ENCODE measurements at regions not wholly inside any gene's neighbourhood (a gene's known extent, or its start where the extent isn't known, plus 50 kb on each side); places are given as distances from the start of the nearest gene placed in this dataset.
"Not testable (repeated sequence)": the region's sequence is repeated elsewhere in the genome, so short reads cannot be mapped to it uniquely, and the experiment has no call there.

DNA sequence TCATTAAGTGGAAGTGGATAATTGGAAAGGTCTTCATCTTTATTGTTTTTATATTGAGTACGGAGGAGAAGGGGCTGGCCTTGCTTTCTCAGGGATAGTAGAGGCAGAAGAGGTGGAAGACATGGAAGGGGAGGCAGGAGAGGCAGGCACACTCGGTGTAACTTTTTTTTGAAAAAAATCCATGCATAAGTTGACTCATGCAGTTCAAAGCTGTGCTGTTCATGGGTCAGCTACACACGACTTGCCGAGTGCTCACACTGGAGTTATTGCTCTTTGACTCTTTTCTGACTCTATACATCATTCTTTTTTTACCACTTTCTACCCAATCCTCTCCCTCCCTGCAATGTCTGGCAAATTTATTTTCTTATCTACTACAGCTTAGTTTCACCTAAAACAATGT is 158.3 kb upstream of the AADAT start:
- no peak for DNase-seq

DNA sequence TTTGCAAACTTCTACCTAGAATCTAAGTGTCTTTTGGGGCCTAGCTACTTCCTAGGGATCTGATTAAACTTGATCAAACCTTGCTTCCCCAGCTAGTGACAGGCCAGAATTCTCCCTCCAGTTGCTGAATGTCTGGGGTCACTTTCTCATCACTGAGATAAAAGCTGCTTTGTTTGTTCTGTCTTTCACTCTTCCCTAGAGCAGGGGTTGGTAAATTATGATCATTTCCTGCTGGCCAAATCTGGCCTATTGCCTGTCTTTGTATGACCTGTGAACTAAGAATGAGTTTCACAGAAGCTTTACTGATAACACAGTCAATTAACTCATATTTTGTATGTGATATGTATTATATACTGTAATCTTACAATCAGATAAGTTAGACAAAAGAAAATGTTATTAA is 157.8 kb upstream of the AADAT start:
- DNase-seq = no peak

DNA sequence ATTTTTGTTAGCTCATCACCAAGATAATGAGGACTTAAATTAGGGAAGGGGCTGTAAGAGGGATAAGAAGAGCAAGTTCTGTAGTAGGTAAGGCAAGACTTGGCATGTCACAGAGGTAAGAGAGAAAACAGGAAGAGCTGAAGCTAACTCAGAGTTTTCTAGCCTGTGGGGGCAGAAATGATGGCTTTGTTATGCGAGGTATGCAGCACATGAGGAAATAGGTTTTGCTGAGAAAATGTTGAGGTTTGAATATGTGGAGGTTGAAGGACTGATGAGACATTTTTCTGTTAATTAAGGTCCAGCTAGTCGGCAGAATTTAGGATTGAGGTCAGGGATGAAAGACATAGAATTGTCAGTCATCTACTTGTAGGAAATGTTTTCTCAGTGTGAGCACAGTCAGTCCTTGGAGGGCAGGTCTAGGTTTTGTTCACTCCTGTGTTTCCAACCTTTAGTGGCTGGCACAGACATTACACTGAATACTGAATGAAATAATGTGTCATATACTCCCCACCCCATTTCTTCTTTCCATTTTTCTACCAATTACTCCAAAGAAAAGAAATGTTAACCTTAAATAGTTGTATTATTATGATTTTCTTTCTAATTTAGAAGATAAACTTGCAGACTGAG is 154.0 kb upstream of the AADAT start:
- no peak for DNase-seq

DNA sequence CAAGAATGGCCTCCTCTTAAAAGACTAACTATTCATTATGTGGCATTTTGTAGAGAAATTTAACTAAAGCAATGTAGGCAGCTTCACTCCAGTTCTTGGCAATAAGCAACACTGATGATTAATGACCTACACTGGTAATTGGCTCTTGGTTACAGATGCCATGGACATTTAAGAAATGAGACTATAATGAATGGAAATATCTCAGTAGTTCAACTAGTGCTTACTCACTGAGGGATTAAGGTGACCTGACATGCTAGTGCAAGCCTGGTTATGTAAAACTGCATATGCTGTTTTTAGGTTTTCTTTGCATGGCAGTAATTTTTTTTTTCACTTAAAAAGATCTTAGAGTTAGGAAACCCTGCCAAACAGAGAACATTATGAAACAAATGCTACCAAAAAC is 152.7 kb upstream of the AADAT start:
- no peak for DNase-seq

DNA sequence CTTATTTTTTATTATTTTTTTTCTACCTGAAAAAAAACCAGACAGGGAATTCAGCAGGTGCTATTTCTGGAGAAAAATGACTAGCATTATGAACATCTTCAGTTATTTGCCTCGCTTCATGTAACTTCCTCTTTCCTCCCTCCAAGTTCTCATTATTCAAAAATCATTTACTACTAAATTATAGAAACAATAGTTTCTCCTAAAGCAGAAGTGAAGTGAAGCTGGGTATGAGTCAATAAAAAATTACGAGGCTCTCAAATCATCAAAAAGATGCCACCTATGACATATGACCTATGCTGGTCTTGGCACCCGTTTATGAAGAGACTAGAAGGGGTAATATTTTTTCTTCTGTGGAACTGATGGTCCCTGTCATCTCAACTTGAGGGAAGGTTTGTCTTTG is 145.0 kb upstream of the AADAT start:
- DNase-seq = no peak

DNA sequence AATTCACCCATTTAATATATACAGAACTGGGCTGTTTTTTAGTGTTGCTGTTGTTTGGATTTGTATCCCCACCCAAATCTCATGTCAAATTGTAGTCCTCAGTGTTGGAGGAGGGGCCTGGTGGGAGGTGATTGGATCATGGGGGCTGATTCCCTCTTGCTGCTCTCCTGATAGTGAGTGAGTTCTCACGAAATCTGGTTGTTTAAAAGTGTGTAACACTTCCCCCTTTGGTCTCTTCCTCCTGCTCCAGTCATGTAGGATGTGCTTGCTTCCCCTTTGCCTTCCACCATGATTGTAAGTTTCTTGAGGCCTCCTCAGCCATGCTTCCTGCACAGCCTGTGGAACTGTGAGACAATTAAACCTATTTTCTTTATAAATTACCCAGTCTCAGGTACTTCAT is 141.6 kb upstream of the AADAT start:
- DNase-seq = no peak

- no peak for DNase-seq
Measured at GRCh38 chr4:170230242-170230641, 140.5 kb upstream of the AADAT start.

- no peak for DNase-seq
Measured at GRCh38 chr4:170229006-170229405, 139.2 kb upstream of the AADAT start.

GRCh38 chr4:170227928-170228327 is 138.2 kb upstream of the AADAT start:
- no peak for DNase-seq

GRCh38 chr4:170226288-170226687 is 136.5 kb upstream of the AADAT start:
- DNase-seq = no peak

- DNase-seq = no peak
Measured at GRCh38 chr4:170214731-170215130, 125.0 kb upstream of the AADAT start.

DNA sequence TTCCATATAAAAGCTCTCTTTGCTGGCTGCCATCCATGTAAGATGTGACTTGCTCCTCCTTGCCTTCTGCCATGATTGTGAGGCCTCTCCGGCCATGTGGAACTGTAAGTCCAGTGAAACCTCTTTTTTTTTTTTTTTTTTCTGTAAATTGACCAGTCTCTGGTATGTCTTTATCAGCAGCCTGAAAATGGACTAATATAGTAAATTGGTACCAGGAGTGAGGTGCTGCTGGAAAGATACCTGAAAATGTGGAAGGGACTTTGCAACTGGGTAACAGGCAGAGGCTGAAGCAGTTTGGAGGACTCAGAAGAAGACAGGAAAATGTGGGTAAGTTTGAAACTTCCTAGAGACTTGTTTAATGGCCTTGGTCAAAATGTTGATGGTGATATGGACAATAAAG is 124.3 kb upstream of the AADAT start:
- DNase-seq = no peak

DNA sequence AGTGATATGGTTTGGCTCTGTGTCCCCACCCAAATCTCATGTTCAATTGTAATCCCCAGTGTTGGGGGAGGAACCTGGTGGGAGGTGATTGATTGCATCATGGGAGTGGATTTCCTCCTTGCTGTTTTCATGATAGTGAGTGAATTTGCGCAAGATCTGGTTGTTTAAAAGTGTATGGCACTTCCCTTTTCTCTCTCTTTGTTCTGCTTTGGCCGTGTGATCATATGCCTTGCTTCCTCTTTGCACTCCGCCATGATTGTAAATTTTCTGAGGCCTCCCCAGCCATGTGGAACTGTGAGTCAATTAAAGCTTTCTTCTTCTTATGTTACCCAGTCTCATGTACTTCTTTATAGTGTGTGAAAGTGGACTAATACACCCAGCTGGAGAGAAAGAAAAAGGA is 113.0 kb upstream of the AADAT start:
- no peak for DNase-seq

- DNase-seq = no peak
Measured at GRCh38 chr4:170198747-170199146, 109.0 kb upstream of the AADAT start.

DNA sequence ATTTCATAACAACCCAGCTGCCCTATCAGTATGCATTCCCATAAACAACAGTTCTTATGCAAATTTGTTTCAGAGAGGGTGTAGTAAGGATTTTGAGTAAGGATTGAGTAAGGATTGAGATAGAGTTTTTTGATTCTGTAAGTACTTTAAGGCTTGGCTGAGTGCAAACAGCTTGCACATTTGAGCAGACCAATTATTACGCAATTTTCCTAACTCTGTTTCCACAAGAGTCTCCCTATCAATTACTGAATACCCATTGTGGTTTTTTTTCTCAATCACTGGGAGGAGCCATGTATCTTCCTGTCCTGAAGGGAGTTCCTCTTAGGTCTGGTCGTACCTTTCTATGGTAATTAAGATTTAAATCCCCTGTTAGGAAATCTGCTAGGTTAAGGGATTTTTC is 105.0 kb upstream of the AADAT start:
- not testable (repeated sequence) for DNase-seq

GRCh38 chr4:170193496-170193895 is 103.7 kb upstream of the AADAT start:
- no peak for DNase-seq

DNA sequence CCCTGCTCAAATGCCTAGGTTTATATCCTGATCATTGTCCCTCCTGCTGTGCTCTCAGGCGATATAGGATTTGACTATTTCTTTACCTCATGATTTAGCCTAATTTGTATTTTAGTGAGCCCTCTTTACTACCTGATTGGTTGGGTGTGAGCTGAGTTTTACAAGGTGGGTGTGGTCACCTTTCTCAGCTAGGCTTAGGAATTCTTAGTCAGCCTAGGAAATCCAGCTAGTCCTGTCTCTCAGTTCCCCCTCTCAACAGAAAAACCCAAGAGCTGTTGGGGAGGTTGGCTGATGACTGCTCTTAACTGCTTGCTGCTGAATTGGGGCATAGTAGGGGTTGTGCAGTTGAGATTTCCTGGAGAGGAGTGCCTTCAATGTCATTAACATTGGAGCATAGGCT is 100.5 kb upstream of the AADAT start:
- no peak for DNase-seq

- no peak for DNase-seq
Measured at GRCh38 chr4:170170861-170171260, 81.1 kb upstream of the AADAT start.

DNA sequence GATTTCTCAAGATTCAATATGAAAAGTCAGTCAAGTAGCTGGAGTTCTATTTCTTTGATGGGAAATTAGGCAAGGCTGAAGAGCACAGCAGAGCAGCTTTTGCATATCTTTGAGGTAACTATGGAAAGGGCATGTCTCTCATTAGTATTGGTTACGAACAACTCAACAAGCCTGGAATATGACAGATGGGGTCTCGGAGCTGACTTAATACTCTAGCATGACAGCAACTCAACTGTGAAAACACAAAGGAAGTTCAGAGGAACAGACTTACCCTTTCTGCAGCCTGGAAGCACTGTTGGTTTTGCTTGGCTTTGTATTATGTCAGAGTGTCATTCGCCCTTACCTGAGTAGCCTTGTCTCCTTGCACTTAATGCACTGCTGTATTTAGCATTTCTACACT is 79.9 kb upstream of the AADAT start:
- no peak for DNase-seq

- no peak for DNase-seq
Measured at GRCh38 chr4:170167678-170168077, 77.9 kb upstream of the AADAT start.

DNA sequence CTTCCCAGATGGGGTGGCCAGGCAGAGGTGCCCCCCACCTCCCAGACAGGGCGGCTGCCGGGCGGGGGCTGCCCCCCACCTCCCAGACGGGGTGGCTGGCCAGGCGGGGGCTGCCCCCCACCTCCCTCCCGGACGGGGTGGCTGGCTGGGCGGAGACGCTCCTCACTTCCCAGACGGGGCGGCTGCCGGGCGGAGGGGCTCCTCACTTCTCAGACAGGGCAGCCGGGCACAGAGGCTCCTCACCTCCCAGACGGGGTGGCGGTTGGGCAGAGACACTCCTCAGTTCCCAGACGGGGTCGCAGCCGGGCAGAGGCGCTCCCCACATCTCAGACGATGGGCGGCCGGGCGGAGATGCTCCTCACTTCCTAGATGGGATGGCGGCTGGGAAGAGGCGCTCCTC is 76.4 kb upstream of the AADAT start:
- DNase-seq = not testable (repeated sequence)

DNA sequence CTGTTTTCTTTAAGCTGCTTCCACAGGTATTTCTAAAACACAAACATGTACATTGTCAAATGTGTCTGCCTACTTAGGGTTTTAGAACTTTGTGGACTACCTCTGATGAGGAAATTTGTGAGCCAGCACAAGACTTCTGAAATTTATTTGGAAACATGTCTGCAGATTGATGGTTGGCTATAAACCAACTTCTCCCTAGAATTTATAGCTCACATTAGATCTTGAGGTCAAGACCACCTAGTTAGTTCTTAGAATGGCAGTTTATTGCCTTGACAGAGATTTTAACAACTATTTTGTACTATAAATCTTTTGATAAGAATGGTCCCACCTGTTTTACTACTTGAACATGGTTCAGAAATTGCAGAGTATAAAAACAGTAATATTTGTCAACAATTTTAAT is 72.7 kb upstream of the AADAT start:
- DNase-seq = no peak

DNA sequence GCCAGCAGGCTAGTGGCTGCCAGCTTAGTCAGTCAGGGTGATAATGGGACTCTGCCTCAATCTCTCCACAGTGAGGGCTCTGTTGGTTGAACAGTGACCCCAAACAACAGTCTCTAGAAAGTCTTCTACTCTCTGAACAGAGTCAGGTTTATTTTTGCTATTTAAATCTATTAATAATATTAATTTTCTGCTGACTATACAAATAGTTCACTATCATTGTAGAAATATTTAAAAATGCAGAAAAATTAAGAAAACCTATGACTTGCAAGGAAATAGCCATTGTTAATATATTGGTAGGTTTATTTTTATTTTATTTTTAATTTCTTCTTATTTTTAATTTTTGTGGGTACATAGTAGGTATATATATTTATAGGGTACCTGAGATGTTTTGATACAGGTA is 67.9 kb upstream of the AADAT start:
- no peak for DNase-seq

GRCh38 chr4:170145120-170145519 is 55.4 kb upstream of the AADAT start:
- DNase-seq = no peak

DNA sequence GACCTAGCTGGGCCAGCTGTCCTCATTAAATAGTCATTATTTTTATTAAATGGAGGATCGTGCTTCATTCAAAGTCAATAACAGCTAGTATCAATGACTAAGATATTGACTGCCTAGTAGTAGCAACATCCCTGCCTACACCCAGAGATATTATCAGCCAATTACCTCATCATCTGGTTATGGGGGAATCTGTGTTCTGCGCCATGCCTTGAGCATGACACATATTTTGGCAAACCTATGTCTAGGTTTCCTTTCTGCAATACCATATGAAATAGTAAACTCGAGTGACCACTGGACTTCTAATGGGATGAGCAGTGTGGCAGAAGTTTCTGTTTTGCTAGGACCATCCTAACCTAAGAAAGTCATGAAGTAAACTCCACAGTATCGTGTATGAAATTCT is 50.0 kb upstream of the AADAT start:
- DNase-seq = no peak
